C4-2B (cell line): ENCODE measurements at regions not wholly inside any gene's neighbourhood (a gene's known extent, or its start where the extent isn't known, plus 50 kb on each side); places are given as distances from the start of the nearest gene placed in this dataset.

Source experiments
- CTCF ChIP-seq: fragments of 450-650 bp; conservative IDR thresholded peaks from 2 replicates; pipeline ENCODE4 v1.5.1; 2017; ENCODE audit warnings: mild to moderate bottlenecking
- ZFX ChIP-seq: fragments of 450-650 bp; IDR thresholded peaks from 2 replicates; pipeline ENCODE4 v1.6.1; 2017

- no peak for TF ChIP-seq CTCF
- no peak for TF ChIP-seq ZFX
Measured at GRCh38 chr4:151575646-151576045, 166.7 kb downstream of the FHIP1A start.
